AG20443 (cell line): ENCODE measurements at regions not wholly inside any gene's neighbourhood (a gene's known extent, or its start where the extent isn't known, plus 50 kb on each side); places are given as distances from the start of the nearest gene placed in this dataset.
"Not testable (repeated sequence)": the region's sequence is repeated elsewhere in the genome, so short reads cannot be mapped to it uniquely, and the experiment has no call there.

Experiments used
- DNase-seq: peaks from one replicate; pipeline ENCODE4 v3.0.0; 2012; ENCODE audit warnings: low spot score, mixed read lengths

- DNase-seq = no peak
Observed at GRCh38 chr3:140752499-140752898, 74.6 kb downstream of the TRIM42 start.

DNA sequence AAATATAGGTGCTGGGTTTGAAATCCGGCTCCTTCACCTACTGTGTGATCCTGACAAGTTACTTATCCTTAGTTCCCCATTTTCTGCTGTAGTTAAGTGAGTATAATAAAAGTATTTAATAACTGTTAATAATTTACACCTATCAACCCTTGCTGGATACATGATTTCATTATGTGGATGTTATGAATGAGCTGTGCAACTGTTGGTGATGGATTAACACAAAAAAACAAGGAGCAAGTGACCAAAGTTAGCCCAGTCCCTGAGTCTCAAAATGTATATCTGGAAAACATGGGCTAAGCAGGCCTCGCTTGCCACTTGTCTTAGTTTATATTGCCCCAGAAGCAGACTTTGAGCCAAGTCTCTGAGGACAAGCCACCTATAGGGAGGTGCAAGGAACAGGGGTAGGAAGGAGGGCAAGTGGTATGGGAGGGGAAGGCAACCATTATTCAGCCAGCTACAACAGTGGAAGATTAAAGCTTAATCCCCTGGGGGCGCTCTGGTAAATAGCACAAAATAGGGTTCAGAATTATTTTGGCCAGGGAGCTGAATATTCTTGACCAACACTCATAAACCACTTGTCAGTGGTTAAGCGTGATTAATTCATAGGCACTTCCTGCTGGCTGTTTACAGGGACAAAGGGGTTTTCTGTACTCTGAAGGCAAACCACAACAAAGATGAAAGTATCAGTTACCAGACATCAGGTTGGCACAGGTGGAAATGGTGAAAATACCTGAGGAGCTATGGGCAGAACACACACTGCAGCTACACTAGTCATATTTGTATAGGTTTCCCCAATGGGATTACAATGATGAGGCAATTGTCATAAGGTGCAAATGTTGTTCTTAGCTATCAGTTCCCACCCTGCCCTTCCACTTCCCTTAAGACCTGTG, 76.2 kb downstream of the TRIM42 start:
- DNase-seq = no peak

GRCh38 chr3:140754936-140755335, 77.1 kb downstream of the TRIM42 start:
- no peak for DNase-seq

DNA sequence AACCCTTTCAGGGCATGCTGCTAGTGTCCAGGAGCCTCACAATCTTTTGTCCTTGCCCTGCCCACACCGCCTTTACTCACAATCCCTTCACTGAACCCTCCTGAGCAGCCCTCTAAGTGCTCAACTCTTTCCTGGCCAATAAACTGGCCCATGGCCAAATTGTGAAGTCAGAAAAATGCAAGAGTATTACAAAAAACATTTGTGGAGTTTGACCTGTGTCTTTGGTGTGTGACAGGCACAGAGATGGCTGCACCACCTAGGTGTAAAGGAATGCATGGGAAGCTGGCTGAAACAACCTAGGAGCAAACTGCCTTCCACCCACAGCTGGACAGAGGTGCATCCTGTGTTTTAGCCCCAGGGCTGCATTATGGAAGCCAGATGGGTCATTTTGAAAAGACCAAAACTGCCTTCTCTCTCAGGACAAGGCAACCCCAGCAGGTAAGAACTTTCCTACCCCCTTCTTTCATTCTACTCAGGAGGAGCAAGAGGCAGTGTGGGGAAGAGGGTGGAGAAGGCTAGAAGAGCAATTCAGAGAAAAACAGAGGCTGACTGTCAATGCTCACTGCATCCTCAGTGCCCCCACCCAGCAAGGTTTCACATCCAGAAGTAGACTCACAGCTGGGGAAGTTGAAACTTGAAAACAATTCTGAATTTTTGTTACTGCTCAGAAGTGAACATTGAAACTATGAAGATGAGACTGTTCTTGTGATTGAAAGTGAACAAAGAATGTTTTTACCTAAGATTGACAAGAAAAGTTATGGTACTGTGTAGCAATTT, 78.6 kb downstream of the TRIM42 start:
- no peak for DNase-seq

- no peak for DNase-seq
Observed at GRCh38 chr3:140758791-140759444, 81.1 kb downstream of the TRIM42 start.

- no peak for DNase-seq
Observed at GRCh38 chr3:140760324-140761075, 82.6 kb downstream of the TRIM42 start.

DNA sequence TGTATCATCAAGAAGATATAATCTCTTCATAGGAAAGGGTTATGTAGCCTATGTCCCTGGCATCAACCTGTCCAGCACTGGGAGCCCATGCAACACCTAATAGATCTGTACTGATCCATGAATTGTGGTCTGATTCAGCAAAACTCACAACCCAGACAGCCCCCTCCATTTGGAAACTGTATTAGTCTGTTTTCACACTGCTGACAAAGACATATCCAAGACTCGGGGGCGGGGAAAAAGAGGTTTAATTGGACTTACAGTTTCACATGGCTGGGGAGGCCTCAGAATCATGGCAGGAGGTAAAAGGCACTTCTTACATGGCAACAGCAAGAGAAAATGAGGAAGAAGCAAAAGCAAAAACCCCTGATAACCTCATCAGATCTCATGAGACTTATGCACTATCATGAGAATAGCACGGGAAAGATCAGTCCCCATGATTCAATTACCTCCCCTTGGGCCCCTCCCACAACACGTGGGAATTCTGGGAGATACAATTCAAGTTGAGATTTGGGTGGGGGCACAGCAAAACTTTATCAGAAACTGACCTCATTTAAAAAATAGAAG, 83.3 kb downstream of the TRIM42 start:
- DNase-seq = no peak

DNA sequence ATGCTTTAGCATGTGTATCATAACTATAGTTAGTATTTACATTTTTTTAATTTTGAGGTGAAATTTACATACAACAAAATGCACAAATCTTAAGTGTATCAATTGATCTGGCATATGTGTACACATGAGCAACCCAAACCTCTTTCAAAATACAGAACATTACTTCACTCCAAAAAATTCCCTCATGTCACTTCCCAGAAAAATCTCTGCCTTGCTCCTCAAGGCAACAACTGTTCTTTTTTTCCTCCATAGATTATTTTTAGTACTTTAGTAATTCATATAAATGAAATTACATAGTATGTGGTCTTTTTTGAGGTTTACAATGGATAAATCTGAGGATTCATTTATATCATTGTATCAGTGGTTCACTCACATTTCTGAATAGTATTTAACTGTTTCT, 84.9 kb downstream of the TRIM42 start:
- DNase-seq = no peak

GRCh38 chr3:140763532-140763931, 85.7 kb downstream of the TRIM42 start:
- no peak for DNase-seq

DNA sequence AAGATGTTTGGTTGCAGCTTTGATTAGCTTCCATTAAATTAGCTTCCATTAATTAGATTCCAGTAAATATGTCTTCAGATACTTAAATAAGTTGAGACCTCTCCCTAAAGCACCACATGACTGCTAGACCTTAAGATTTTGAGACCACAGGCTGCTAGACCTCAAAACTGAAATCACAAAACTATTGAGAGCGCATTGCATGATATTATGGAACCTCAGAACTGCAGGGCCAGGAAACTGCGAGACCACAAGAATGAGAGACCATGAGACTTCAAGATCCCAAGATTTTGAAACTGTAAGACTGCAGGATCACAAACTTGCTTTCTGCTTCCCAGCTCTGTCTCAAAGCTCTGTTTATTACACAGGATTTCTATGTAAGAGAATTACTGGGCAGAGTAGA, 87.4 kb downstream of the TRIM42 start:
- no peak for DNase-seq

- no peak for DNase-seq
Observed at GRCh38 chr3:140766465-140766864, 88.6 kb downstream of the TRIM42 start.

DNA sequence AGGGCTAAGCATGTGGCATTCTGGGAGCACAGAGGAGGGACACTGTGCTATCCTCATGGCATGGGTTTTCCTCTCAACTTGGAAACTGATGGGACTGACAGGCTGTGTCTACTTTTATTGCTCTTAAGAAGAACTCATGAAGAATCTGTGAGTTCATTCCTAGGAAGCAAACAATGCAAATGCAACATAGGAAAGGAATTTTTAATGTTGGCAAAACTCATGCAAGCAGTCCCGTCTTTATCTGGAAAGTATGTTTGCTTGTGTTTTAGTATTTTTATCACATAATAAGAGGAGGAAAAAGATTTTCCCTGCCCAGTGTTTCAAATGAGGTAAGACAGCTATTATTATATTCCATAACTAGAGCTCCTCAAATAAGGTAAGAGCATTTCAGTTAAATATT, 89.7 kb downstream of the TRIM42 start:
- DNase-seq = no peak

- no peak for DNase-seq
Observed at GRCh38 chr3:140768941-140769340, 91.1 kb downstream of the TRIM42 start.

DNA sequence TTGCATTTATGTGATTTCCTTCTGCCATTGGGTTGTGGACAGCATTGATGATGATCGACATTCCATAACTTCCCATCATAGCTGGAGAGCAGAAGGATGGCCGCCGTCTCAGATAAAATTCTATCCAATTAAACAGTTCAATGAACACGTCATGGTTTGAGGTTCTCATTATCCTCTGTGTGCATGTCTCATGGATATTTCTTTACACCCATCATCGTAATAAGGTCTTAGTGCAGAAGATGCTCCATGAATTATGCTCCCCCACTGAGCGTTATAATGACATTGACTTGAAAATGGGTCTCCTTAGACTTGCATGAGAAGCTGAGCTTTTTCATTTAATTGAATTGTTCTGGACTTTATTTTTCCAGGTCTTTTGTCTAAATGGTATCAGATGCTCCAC, 92.1 kb downstream of the TRIM42 start:
- DNase-seq = no peak

DNA sequence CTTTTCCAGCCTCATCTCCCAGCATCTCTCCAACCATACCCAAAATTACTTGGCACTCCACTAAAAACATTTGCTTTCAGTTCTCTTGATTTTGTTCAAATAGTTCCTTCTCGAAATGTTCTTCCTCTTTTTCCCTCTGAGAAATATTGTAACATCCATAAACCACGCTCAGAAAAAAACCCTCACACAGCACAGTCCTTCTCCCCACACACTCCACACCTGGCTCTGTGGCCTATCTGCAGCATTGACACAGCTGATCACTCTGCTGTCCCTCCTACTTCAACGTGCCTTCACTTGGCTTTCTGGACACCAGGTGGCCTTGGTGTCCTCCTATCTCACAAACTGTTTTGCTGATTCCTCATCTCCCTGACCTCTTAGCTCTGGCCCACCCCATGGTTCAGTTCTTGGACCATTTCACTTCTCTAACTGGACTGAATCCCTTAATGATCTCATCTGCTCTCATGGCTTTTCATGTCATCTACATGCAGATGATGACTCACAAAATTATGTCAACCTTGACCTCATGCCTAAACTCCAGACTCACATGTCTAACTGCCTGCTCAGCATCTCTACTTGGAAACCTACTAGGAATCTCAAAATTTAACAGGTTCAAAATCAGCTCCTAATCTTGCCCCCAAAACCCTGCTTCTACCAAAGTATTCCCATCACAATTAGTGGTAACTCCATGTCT, 93.3 kb downstream of the TRIM42 start:
- no peak for DNase-seq

DNA sequence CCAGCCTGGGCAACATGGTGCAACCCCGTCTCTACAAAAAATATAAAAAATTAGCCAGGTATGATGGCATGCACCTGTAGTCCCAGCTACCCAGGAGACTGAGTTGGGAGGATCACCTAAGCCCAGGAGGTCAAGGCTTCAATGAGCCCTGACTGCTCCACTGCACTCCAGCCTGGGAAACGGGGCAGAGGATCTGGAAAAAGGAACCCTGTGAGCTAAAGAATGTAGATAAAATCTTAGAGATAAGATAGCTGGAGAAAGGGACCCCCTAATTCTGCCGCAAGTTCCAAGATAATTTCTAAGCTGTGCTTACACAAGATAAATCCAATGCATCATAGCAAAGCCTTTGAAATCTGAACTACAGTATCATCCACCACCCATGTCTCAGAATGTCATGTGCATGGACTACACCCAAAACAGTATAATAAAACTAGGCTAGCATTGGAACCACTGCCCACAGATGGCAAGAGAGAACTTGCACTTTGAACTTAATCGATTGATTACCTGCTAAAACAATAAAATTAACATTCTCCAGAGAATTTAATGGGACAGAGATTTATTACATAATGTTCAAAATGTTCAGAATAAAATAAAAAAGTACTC, 99.9 kb downstream of the TRIM42 start:
- DNase-seq = no peak

GRCh38 chr3:140791368-140791767, 113.5 kb downstream of the TRIM42 start:
- DNase-seq = no peak

- DNase-seq = no peak
Observed at GRCh38 chr3:140794507-140794906, 116.6 kb downstream of the TRIM42 start.

GRCh38 chr3:140802898-140803297, 125.0 kb downstream of the TRIM42 start:
- not testable (repeated sequence) for DNase-seq

DNA sequence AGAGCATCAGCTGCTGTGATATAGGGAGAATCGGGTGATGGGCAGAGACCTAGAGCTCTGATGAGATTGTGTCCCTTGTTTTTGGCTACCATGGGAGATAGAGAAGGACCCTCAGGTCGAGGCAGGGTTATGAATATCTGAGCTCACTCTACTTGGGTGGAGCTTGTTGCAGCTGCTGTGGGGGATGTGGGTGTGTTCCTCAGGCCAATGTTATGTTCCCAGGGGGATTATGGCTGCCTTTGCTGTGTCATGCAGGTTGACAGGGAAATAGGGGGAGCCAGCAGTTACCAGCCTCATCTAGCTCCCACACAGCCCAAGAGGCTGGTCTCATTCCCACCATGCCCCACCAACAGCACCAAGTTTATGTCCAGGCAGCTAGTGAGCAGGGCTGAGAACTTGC, 131.5 kb downstream of the TRIM42 start:
- no peak for DNase-seq
